Chondrocyte (in vitro differentiated cells): ENCODE measurements at regions not wholly inside any gene's neighbourhood (a gene's known extent, or its start where the extent isn't known, plus 50 kb on each side); places are given as distances from the start of the nearest gene placed in this dataset.

Experiments
- DNase-seq: peaks from one replicate; pipeline ENCODE4 v3.0.0; 2021; ENCODE audit warnings: mixed read lengths, low spot score
- H3K27ac Mint-ChIP-seq: one replicate; pipeline ENCODE4 v1.8.0; 2021; ENCODE audit warnings: mild to moderate bottlenecking, moderate library complexity, mixed read lengths; ENCODE audit not compliant: unreplicated experiment
- H3K27me3 Mint-ChIP-seq: 2 replicates; pipeline ENCODE4 v1.8.0; 2021; ENCODE audit warnings: low read depth, mixed read lengths
- H3K36me3 Mint-ChIP-seq: 2 replicates; pipeline ENCODE4 v1.8.0; 2021; ENCODE audit warnings: low read depth, mixed read lengths
- H3K4me1 Mint-ChIP-seq: 2 replicates; pipeline ENCODE4 v1.8.0; 2021; ENCODE audit warnings: low read depth, mild to moderate bottlenecking, mixed read lengths
- H3K4me3 Mint-ChIP-seq: one replicate; pipeline ENCODE4 v1.8.0; 2021; ENCODE audit warnings: mild to moderate bottlenecking, moderate library complexity, mixed read lengths; ENCODE audit not compliant: unreplicated experiment
- H3K9me3 Mint-ChIP-seq: 2 replicates; pipeline ENCODE4 v1.8.0; 2021; ENCODE audit warnings: low read depth, mixed read lengths
- TF ChIP-seq, protein P1 (sequence below): fragments of 200-600 bp; sonication (generic); IDR thresholded peaks from 2 replicates; pipeline ENCODE4 v1.5.0; 2021; ENCODE audit warnings: antibody characterized with exemption, mild to moderate bottlenecking, moderate library complexity

DNA sequence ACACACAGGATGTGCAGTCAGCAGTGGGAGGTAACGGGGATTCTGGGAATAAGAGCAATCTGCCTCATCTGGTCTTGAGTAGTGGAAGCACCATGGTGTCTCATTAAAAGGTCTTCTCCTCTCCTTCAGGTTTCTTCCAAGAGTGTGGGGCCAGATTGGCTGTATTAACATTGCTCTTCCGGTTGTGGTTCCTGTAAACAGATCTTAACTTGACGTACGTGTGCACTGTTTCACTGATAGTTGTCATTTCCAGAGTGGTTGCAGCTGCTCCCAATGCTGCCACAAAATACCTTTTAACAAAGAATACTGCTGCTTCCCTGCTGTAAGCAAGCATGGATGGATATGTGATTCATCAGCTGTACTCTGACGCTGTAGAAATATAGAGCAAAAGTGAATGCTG, 1443.4 kb upstream of the TENM3 start:
- Mint-ChIP-seq H3K36me3 (no peaks in the 10 kb centered on the region), H3K9me3 (no peaks in the 10 kb centered on the region), H3K27ac (no peak overlapping the region), H3K4me3 (no peak overlapping the region), H3K27me3 (peaks cover 11% of the 10 kb centered on the region), H3K4me1 (peaks cover 15% of the 10 kb centered on the region)
- DNase-seq, result no peak
- TF ChIP-seq, protein P1, sequence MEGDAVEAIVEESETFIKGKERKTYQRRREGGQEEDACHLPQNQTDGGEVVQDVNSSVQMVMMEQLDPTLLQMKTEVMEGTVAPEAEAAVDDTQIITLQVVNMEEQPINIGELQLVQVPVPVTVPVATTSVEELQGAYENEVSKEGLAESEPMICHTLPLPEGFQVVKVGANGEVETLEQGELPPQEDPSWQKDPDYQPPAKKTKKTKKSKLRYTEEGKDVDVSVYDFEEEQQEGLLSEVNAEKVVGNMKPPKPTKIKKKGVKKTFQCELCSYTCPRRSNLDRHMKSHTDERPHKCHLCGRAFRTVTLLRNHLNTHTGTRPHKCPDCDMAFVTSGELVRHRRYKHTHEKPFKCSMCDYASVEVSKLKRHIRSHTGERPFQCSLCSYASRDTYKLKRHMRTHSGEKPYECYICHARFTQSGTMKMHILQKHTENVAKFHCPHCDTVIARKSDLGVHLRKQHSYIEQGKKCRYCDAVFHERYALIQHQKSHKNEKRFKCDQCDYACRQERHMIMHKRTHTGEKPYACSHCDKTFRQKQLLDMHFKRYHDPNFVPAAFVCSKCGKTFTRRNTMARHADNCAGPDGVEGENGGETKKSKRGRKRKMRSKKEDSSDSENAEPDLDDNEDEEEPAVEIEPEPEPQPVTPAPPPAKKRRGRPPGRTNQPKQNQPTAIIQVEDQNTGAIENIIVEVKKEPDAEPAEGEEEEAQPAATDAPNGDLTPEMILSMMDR, result no peak

DNA sequence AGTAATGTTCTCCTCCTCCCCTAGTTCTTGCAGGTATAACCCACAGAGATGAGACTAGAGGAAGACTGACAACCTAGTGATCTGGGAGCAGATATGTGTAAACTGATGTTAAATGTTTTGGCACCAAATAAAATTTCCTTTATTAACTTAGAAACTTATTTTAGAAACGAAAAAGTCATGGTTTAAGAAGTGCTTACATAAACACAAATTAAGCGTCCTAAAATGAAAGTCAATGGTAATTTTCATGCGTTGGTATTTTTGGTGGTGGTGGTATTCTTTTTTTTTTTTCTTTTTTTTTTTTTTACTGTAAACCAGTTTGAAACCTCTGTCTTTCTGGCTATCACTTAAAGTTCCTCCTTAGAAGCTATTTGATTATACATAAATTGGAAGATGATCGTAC, 1438.1 kb upstream of the TENM3 start:
- Mint-ChIP-seq H3K9me3 (no peaks in the 10 kb centered on the region), H3K36me3 (no peaks in the 10 kb centered on the region), H3K4me1 (no peaks in the 10 kb centered on the region), H3K27me3 (peaks cover 11% of the 10 kb centered on the region), H3K4me3 (no peak overlapping the region), H3K27ac (no peak overlapping the region)
- no peak for DNase-seq
- TF ChIP-seq, protein P1, result no peak

DNA sequence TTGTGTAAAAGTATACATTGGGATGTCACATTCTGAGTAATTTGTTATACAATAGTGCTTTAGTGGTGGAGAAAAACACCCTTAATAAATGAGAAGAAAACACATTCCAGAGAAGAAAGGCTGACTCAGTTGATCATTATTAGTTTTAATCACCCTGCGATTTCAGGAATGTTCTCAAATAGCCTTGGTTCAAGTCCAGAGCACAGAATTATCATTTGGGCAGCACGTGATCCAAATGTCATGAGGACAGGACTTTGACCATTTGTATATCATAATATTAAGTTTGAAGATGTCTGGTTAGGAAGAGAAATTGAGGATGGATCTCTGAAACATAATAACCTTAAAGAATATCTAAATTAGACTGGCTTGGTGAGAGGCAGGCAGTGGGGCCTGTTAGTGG, 1434.3 kb upstream of the TENM3 start:
- Mint-ChIP-seq H3K27me3 (no peaks in the 10 kb centered on the region), H3K27ac (no peak overlapping the region), H3K9me3 (no peaks in the 10 kb centered on the region), H3K4me1 (peaks cover 23% of the 10 kb centered on the region), H3K36me3 (no peaks in the 10 kb centered on the region), H3K4me3 (no peak overlapping the region)
- TF ChIP-seq, protein P1, result no peak
- DNase-seq, result no peak

DNA sequence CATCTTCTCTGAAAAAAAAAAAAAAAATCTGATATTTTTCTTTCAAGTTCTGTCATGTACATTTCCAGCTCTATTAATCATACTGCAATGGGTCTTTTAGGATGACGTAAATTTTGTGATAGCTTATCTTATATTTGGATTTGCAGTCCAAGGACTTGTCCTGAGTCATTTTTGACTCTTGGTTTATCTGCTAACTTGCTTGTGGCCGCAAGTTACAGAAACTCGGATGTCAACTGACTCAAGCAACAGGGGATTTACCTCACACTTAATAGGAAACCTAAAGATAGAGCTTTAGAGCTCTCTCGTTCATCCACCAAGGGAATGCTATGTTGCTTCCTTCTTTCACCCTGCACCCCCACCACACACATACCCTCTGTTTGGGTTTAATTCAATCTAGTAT, 1433.8 kb upstream of the TENM3 start:
- H3K4me3 Mint-ChIP-seq, result no peak overlapping the region
- H3K4me1 Mint-ChIP-seq, result peaks cover 23% of the 10 kb centered on the region
- no peak for DNase-seq
- no peaks in the 10 kb centered on the region for H3K9me3 Mint-ChIP-seq
- TF ChIP-seq, protein P1, result no peak
- H3K36me3 Mint-ChIP-seq, result no peaks in the 10 kb centered on the region
- no peak overlapping the region for H3K27ac Mint-ChIP-seq
- no peaks in the 10 kb centered on the region for H3K27me3 Mint-ChIP-seq

DNA sequence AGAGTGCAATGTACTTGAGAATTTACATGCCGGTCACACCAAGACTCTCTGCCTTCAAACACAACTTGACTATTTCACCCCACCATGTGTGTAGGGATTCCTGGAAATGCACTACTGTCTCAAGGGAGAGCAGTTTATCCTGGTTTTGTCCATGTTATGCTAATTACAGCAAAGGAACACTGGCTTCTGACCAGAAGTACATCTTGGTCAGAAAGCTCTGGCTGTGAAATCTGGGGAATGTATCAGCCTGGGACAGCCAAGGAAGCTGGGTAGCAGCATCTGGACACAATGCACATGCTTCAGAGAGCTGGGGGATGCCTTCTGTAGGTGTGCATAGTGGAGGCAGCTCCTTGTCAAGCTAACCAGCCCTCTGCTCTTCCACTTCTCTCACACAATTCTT, 1432.6 kb upstream of the TENM3 start:
- H3K4me1 Mint-ChIP-seq, result peaks cover 23% of the 10 kb centered on the region
- no peak overlapping the region for H3K27ac Mint-ChIP-seq
- no peak overlapping the region for H3K4me3 Mint-ChIP-seq
- H3K27me3 Mint-ChIP-seq, result no peaks in the 10 kb centered on the region
- no peaks in the 10 kb centered on the region for H3K9me3 Mint-ChIP-seq
- TF ChIP-seq, protein P1, result no peak
- no peak for DNase-seq
- H3K36me3 Mint-ChIP-seq, result no peaks in the 10 kb centered on the region
